Natural killer cell (primary cell): ENCODE measurements at regions not wholly inside any gene's neighbourhood (a gene's known extent, or its start where the extent isn't known, plus 50 kb on each side); places are given as distances from the start of the nearest gene placed in this dataset.

Experiments used
- ATAC-seq, 3 donors: fragments of 150-1000 bp in 2 of 3; fragments of 200-7000 bp in 1 of 3; cut with Tn5 transposase; 1 replicate in 1 of 3; 2 replicates in 2 of 3; pipeline ENCODE4 v1.10.0; 2021; ENCODE audit warnings: mild to moderate bottlenecking in 2 of 3, moderate library complexity in 2 of 3
- DNase-seq, 2 donors: peaks; one replicate each; pipeline versions ENCODE4 v3.0.0 to v3.0.0-alpha.2; 2013 to 2021; ENCODE audit warnings: mixed read lengths in 1 of 2
- H3K27ac ChIP-seq: one replicate; pipeline ENCODE4 v1.5.1; 2013; ENCODE audit warnings: mild to moderate bottlenecking, low read length
- H3K27me3 ChIP-seq: one replicate; pipeline ENCODE4 v1.6.1; 2013; ENCODE audit warnings: low read length; ENCODE audit not compliant: control insufficient read depth, insufficient read depth
- H3K36me3 ChIP-seq: one replicate; pipeline ENCODE4 v1.6.1; 2013; ENCODE audit warnings: low read length; ENCODE audit not compliant: control insufficient read depth, insufficient read depth
- H3K4me1 ChIP-seq: one replicate; pipeline ENCODE4 v1.6.1; 2013; ENCODE audit warnings: low read length; ENCODE audit not compliant: control insufficient read depth, insufficient read depth
- H3K4me3 ChIP-seq: one replicate; pipeline ENCODE4 v1.5.1; 2013; ENCODE audit warnings: low read length
- H3K9me3 ChIP-seq: one replicate; pipeline ENCODE4 v1.6.1; 2013; ENCODE audit warnings: low read length; ENCODE audit not compliant: control insufficient read depth, insufficient read depth
- H3K27ac Mint-ChIP-seq, 2 donors: one replicate each; pipeline ENCODE4 v1.8.0; 2022; ENCODE audit warnings: mild to moderate bottlenecking in 2 of 2, mixed read lengths in 2 of 2, moderate library complexity in 1 of 2
- H3K27me3 Mint-ChIP-seq, 2 donors: one replicate each; pipeline ENCODE4 v1.8.0; 2022; ENCODE audit warnings: low read depth in 2 of 2, mixed read lengths in 2 of 2
- H3K36me3 Mint-ChIP-seq: one replicate; pipeline ENCODE4 v1.8.0; 2022; ENCODE audit warnings: mixed read lengths
- H3K4me1 Mint-ChIP-seq, 2 donors: one replicate each; pipeline ENCODE4 v1.8.0; 2022; ENCODE audit warnings: mixed read lengths in 2 of 2
- H3K4me3 Mint-ChIP-seq: one replicate; pipeline ENCODE4 v1.8.0; 2022; ENCODE audit warnings: mild to moderate bottlenecking, moderate library complexity, mixed read lengths
- H3K9me3 Mint-ChIP-seq, 2 donors: one replicate each; pipeline ENCODE4 v1.8.0; 2022; ENCODE audit warnings: mixed read lengths in 2 of 2
- CTCF ChIP-seq: fragments of 200-600 bp; IDR thresholded peaks from one replicate; pipeline ENCODE4 v1.8.0; 2022; ENCODE audit warnings: antibody characterized with exemption
- WGBS: methylation state at CpG from one replicate; pipeline ENCODE4 v1.1.7; 2013; ENCODE audit warnings: missing lambda C conversion rate; ENCODE audit not compliant: insufficient coverage; 5-methylcytosine and 5-hydroxymethylcytosine counted together
- intact Hi-C: fragments of 100-400 bp; cut with micrococcal nuclease; formaldehyde crosslinking; loops from one replicate; pipeline ENCODE4 v1.14.2; 2022

- TF ChIP-seq CTCF: no peak
- Histone ChIP-seq H3K27me3 (no peaks in the 10 kb centered on the region), H3K4me1 (no peaks in the 10 kb centered on the region), H3K27ac (no peak overlapping the region), H3K4me3 (no peak overlapping the region), H3K9me3 (no peaks in the 10 kb centered on the region), H3K36me3 (no peaks in the 10 kb centered on the region)
- 75% methylated on average over 1 of the region's 1 CpG for WGBS
- H3K4me1 Mint-ChIP-seq: no peaks in the 10 kb centered on the region
- H3K27me3 Mint-ChIP-seq: no peaks in the 10 kb centered on the region
- H3K36me3 Mint-ChIP-seq: no peaks in the 10 kb centered on the region
- intact Hi-C loops: no loop called here
- H3K4me3 Mint-ChIP-seq: no peak overlapping the region
- H3K9me3 Mint-ChIP-seq: peaks cover 11 to 19% of the 10 kb centered on the region in 2 donors
- ATAC-seq (no peak), DNase-seq (no peak)
- no peak overlapping the region for H3K27ac Mint-ChIP-seq
These were observed 481.8 kb downstream of the GRXCR1 start for GRCh38 chr4:43374216-43374751.

GRCh38 chr4:43379016-43379415, 486.5 kb downstream of the GRXCR1 start:
- Mint-ChIP-seq H3K36me3 (no peaks in the 10 kb centered on the region), H3K4me3 (no peak overlapping the region), H3K27ac (no peak overlapping the region), H3K9me3 (peaks cover 18 to 21% of the 10 kb centered on the region in 2 donors), H3K4me1 (no peaks in the 10 kb centered on the region), H3K27me3 (no peaks in the 10 kb centered on the region)
- no peak for DNase-seq
- no peak overlapping the region for H3K27ac ChIP-seq
- no CpG with 5 or more reads among the region's 1 CpG for WGBS
- no peaks in the 10 kb centered on the region for H3K4me1 ChIP-seq
- no peaks in the 10 kb centered on the region for H3K27me3 ChIP-seq
- intact Hi-C loops: no loop called here
- no peak overlapping the region for H3K4me3 ChIP-seq
- no peaks in the 10 kb centered on the region for H3K36me3 ChIP-seq
- no peaks in the 10 kb centered on the region for H3K9me3 ChIP-seq
- TF ChIP-seq CTCF: no peak
- ATAC-seq: no peak

- intact Hi-C loops: no loop called here
- Histone ChIP-seq H3K4me1 (no peaks in the 10 kb centered on the region), H3K4me3 (no peak overlapping the region), H3K27ac (no peak overlapping the region), H3K9me3 (no peaks in the 10 kb centered on the region), H3K27me3 (no peaks in the 10 kb centered on the region), H3K36me3 (no peaks in the 10 kb centered on the region)
- Mint-ChIP-seq H3K36me3 (no peaks in the 10 kb centered on the region), H3K4me1 (no peaks in the 10 kb centered on the region), H3K4me3 (no peak overlapping the region), H3K27ac (no peak overlapping the region), H3K9me3 (peaks cover 14 to 17% of the 10 kb centered on the region in 2 donors), H3K27me3 (no peaks in the 10 kb centered on the region)
- TF ChIP-seq CTCF: no peak
- WGBS: 90% methylated on average over 2 of the region's 2 CpGs
- DNase-seq (no peak), ATAC-seq (no peak)
These were observed 487.6 kb downstream of the GRXCR1 start for GRCh38 chr4:43380093-43380492.

GRCh38 chr4:43391069-43391468, 498.6 kb downstream of the GRXCR1 start:
- Histone ChIP-seq H3K27ac (no peak overlapping the region), H3K36me3 (no peaks in the 10 kb centered on the region), H3K4me3 (no peak overlapping the region), H3K4me1 (no peaks in the 10 kb centered on the region), H3K9me3 (peaks cover 11% of the 10 kb centered on the region), H3K27me3 (no peaks in the 10 kb centered on the region)
- Mint-ChIP-seq H3K36me3 (no peaks in the 10 kb centered on the region), H3K27ac (no peak overlapping the region), H3K27me3 (no peaks in the 10 kb centered on the region), H3K9me3 (peaks cover 6 to 11% of the 10 kb centered on the region in 2 donors), H3K4me3 (no peak overlapping the region), H3K4me1 (no peaks in the 10 kb centered on the region)
- ATAC-seq: no peak
- WGBS: 0% methylated on average over 1 of the region's 1 CpG
- intact Hi-C loops: no loop called here
- TF ChIP-seq CTCF: no peak
- DNase-seq: no peak
